ENCODE measurements at regions not wholly inside any gene's neighbourhood (a gene's known extent, or its start where the extent isn't known, plus 50 kb on each side); places are given as distances from the start of the nearest gene placed in this dataset.
"Not testable (repeated sequence)": the region's sequence is repeated elsewhere in the genome, so short reads cannot be mapped to it uniquely, and the experiment has no call there.

GRCh38 chr7:149334930-149335329 is 72.9 kb downstream of the ZNF783 start:
- ChIA-PET POLR2A (no interaction called here), CTCF (no interaction called here)
- Mint-ChIP-seq H3K27me3 (peaks cover 19% of the 10 kb centered on the region), H3K9me3 (peaks cover 3% of the 10 kb centered on the region), H3K36me3 (ENCODE audit: low read depth) (no peaks in the 10 kb centered on the region), H3K4me1 (no peaks in the 10 kb centered on the region), H3K4me3 (no peak overlapping the region), H3K27ac (no peak overlapping the region)
- no peak for DNase-seq

- Mint-ChIP-seq H3K36me3 (ENCODE audit: low read depth) (no peaks in the 10 kb centered on the region), H3K9me3 (peaks cover 20% of the 10 kb centered on the region), H3K27me3 (peaks cover 16% of the 10 kb centered on the region), H3K4me3 (no peak overlapping the region), H3K27ac (no peak overlapping the region), H3K4me1 (no peaks in the 10 kb centered on the region)
- ChIA-PET CTCF (no interaction called here), POLR2A (no interaction called here)
- no peak for DNase-seq
Observed at GRCh38 chr7:149348758-149349369, 86.9 kb downstream of the ZNF783 start.

- POLR2A ChIA-PET = no interaction called here
- H3K27ac Mint-ChIP-seq = no peak overlapping the region
- H3K36me3 Mint-ChIP-seq (ENCODE audit: low read depth) = no peaks in the 10 kb centered on the region
- H3K27me3 Mint-ChIP-seq = peaks cover 6% of the 10 kb centered on the region
- DNase-seq = no peak
- H3K4me3 Mint-ChIP-seq = no peak overlapping the region
- peaks cover 4% of the 10 kb centered on the region for H3K9me3 Mint-ChIP-seq
- CTCF ChIA-PET = no interaction called here
- no peaks in the 10 kb centered on the region for H3K4me1 Mint-ChIP-seq
Observed at GRCh38 chr7:149353739-149354504, 91.9 kb downstream of the ZNF783 start.

- H3K4me1 Mint-ChIP-seq; H3K36me3 Mint-ChIP-seq (ENCODE audit: low read depth); CTCF ChIA-PET; H3K4me3 Mint-ChIP-seq; H3K27ac Mint-ChIP-seq; H3K27me3 Mint-ChIP-seq; DNase-seq; H3K9me3 Mint-ChIP-seq; POLR2A ChIA-PET: not testable (repeated sequence)
Observed at GRCh38 chr7:149355035-149355389, 93.0 kb downstream of the ZNF783 start.

GRCh38 chr7:149355390-149356048 is 93.5 kb downstream of the ZNF783 start:
- DNase-seq = no peak
- ChIA-PET POLR2A (no interaction called here), CTCF (no interaction called here)
- Mint-ChIP-seq H3K27ac (no peak overlapping the region), H3K4me3 (no peak overlapping the region), H3K9me3 (peaks cover 2% of the 10 kb centered on the region), H3K4me1 (no peaks in the 10 kb centered on the region), H3K27me3 (peaks cover 6% of the 10 kb centered on the region), H3K36me3 (ENCODE audit: low read depth) (no peaks in the 10 kb centered on the region)

GRCh38 chr7:149362696-149363095 is 98.2 kb downstream of the ZNF777 start:
- Mint-ChIP-seq H3K27me3 (peaks cover 26% of the 10 kb centered on the region), H3K27ac (no peak overlapping the region), H3K36me3 (ENCODE audit: low read depth) (no peaks in the 10 kb centered on the region), H3K4me3 (no peak overlapping the region), H3K4me1 (no peaks in the 10 kb centered on the region), H3K9me3 (peaks cover 2% of the 10 kb centered on the region)
- CTCF ChIA-PET = interaction anchor here (0.7 kb wide), 1 partner anchor 45 kb away, joined by 5 read pairs; no protein-coding TSS in a partner anchor
- DNase-seq = no peak
- POLR2A ChIA-PET = no interaction called here

GRCh38 chr7:149367418-149368180 is 93.3 kb downstream of the ZNF777 start:
- ChIA-PET CTCF (no interaction called here), POLR2A (no interaction called here)
- Mint-ChIP-seq H3K36me3 (ENCODE audit: low read depth) (no peaks in the 10 kb centered on the region), H3K4me1 (no peaks in the 10 kb centered on the region), H3K27me3 (peaks cover 19% of the 10 kb centered on the region), H3K4me3 (no peak overlapping the region), H3K9me3 (peaks cover 6% of the 10 kb centered on the region), H3K27ac (no peak overlapping the region)
- no peak for DNase-seq

- peaks cover 16% of the 10 kb centered on the region for H3K27me3 Mint-ChIP-seq
- CTCF ChIA-PET = no interaction called here
- peaks cover 3% of the 10 kb centered on the region for H3K36me3 Mint-ChIP-seq (ENCODE audit: low read depth)
- no peak overlapping the region for H3K27ac Mint-ChIP-seq
- POLR2A ChIA-PET = no interaction called here
- peaks cover 14% of the 10 kb centered on the region for H3K9me3 Mint-ChIP-seq
- no peaks in the 10 kb centered on the region for H3K4me1 Mint-ChIP-seq
- DNase-seq = no peak
- no peak overlapping the region for H3K4me3 Mint-ChIP-seq
Observed at GRCh38 chr7:149369497-149369896, 91.4 kb downstream of the ZNF777 start.

GRCh38 chr7:149370790-149371189 is 90.1 kb downstream of the ZNF777 start:
- CTCF ChIA-PET = no interaction called here
- DNase-seq = no peak
- peaks cover 14% of the 10 kb centered on the region for H3K9me3 Mint-ChIP-seq
- H3K36me3 Mint-ChIP-seq (ENCODE audit: low read depth) = peaks cover 3% of the 10 kb centered on the region
- POLR2A ChIA-PET = no interaction called here
- H3K27me3 Mint-ChIP-seq = peaks cover 13% of the 10 kb centered on the region
- no peak overlapping the region for H3K27ac Mint-ChIP-seq
- no peak overlapping the region for H3K4me3 Mint-ChIP-seq
- no peaks in the 10 kb centered on the region for H3K4me1 Mint-ChIP-seq

GRCh38 chr7:149373089-149373488 is 87.8 kb downstream of the ZNF777 start:
- peaks cover 9% of the 10 kb centered on the region for H3K27me3 Mint-ChIP-seq
- peaks cover 3% of the 10 kb centered on the region for H3K36me3 Mint-ChIP-seq (ENCODE audit: low read depth)
- H3K4me1 Mint-ChIP-seq = no peaks in the 10 kb centered on the region
- peaks cover 14% of the 10 kb centered on the region for H3K9me3 Mint-ChIP-seq
- ChIA-PET CTCF (no interaction called here), POLR2A (no interaction called here)
- DNase-seq = no peak
- H3K27ac Mint-ChIP-seq = no peak overlapping the region
- H3K4me3 Mint-ChIP-seq = no peak overlapping the region

- Mint-ChIP-seq H3K4me1 (no peaks in the 10 kb centered on the region), H3K27ac (no peak overlapping the region), H3K9me3 (peaks cover 22% of the 10 kb centered on the region), H3K27me3 (peaks cover 12% of the 10 kb centered on the region), H3K4me3 (no peak overlapping the region), H3K36me3 (ENCODE audit: low read depth) (peaks cover 3% of the 10 kb centered on the region)
- POLR2A ChIA-PET = interaction anchor here (1.0 kb wide), 1 partner anchor 18 kb away, joined by 3 read pairs; no protein-coding TSS in a partner anchor
- no peak for DNase-seq
- CTCF ChIA-PET = interaction anchor here (0.7 to 1.4 kb wide), 2 partner anchors 46 to 85 kb away, joined by 3 to 4 read pairs; partner anchors contain the start of gene ZNF777
Observed at GRCh38 chr7:149375234-149376008, 85.4 kb downstream of the ZNF777 start.

GRCh38 chr7:149377386-149377785 is 83.5 kb downstream of the ZNF777 start:
- DNase-seq = no peak
- Mint-ChIP-seq H3K27me3 (peaks cover 10% of the 10 kb centered on the region), H3K4me1 (no peaks in the 10 kb centered on the region), H3K9me3 (peaks cover 20% of the 10 kb centered on the region), H3K27ac (no peak overlapping the region), H3K4me3 (no peak overlapping the region), H3K36me3 (ENCODE audit: low read depth) (peaks cover 3% of the 10 kb centered on the region)
- ChIA-PET POLR2A (interaction anchor here (0.5 kb wide), 1 partner anchor 797 kb away, joined by 3 read pairs; no protein-coding TSS in a partner anchor), CTCF (interaction anchor here (1.3 kb wide), 1 partner anchor 311 kb away, joined by 3 read pairs; no protein-coding TSS in a partner anchor)

All from activated CD4-positive, alpha-beta memory T cell treated with anti-CD3 and anti-CD28 coated beads, Interleukin-2, amount 10 ng/mL, durations not matched to agents 7 days and 5 days (primary cell).